ENCODE measurements at regions not wholly inside any gene's neighbourhood (a gene's known extent, or its start where the extent isn't known, plus 50 kb on each side); places are given as distances from the start of the nearest gene placed in this dataset.

DNA sequence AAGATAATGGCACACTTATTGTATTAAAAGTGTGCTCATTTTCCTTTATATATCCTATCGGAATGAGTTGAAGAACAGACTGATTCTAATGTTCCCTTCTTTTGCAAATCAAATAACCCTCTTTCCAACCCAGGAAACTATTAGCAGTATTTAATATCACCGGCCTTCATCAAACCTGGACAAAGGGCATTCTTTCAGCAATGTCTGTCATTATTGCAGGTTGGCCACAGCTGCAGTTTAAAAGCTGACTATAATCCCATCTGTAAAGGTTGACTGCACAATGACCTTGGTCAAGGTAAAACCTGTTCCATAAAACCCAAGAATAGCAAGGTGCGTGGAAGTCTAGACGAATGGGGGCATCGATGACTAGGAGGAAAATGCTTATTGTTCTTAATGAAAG lies 472.3 kb upstream of the SOX5 start (continued):
- TF ChIP-seq, protein P1, sequence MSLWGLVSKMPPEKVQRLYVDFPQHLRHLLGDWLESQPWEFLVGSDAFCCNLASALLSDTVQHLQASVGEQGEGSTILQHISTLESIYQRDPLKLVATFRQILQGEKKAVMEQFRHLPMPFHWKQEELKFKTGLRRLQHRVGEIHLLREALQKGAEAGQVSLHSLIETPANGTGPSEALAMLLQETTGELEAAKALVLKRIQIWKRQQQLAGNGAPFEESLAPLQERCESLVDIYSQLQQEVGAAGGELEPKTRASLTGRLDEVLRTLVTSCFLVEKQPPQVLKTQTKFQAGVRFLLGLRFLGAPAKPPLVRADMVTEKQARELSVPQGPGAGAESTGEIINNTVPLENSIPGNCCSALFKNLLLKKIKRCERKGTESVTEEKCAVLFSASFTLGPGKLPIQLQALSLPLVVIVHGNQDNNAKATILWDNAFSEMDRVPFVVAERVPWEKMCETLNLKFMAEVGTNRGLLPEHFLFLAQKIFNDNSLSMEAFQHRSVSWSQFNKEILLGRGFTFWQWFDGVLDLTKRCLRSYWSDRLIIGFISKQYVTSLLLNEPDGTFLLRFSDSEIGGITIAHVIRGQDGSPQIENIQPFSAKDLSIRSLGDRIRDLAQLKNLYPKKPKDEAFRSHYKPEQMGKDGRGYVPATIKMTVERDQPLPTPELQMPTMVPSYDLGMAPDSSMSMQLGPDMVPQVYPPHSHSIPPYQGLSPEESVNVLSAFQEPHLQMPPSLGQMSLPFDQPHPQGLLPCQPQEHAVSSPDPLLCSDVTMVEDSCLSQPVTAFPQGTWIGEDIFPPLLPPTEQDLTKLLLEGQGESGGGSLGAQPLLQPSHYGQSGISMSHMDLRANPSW (CRISPR knock-in tag; IDR thresholded peaks at IDR 0.05; ENCODE audit: borderline replicate concordance), result no peak
- no peak for TF ChIP-seq SIN3B (IDR thresholded peaks at IDR 0.05; ENCODE audit: low read length)

DNA sequence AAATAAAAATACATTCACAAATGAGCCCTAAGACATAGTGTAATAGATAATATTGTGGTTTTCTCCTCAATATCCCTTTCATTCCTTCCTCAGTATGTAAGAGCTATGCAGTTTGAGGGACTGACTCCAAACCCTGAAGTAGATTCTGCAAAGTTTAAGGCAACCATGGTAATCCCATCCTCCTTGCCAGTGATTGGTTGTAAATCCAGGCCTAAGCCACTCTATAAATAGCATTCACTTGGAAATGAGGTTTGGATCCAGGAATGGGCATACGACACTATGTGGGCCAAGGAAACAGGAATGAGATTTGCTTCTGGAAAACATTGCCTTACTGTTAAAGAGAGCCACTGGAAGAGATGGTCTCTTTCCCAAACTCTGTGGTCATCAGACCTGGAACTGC lies 468.7 kb upstream of the SOX5 start:
- intact Hi-C loops (cut with micrococcal nuclease; ENCODE audit: unreplicated experiment), result no loop called here
- ATAC-seq (no peak), DNase-seq (ENCODE audit: low spot score) (no peak), FAIRE-seq (no peak)
- ChIA-PET POLR2A (no interaction called here), CTCF (ENCODE audit: low intra/inter-chr PET ratio, low total read pairs) (no interaction called here)
- no peak overlapping the region for H3K27ac ChIP-seq (ENCODE audit: extremely low read length, insufficient read depth, low read length)
- no peak overlapping the region for H3K4me2 ChIP-seq (ENCODE audit: low read depth, low read length)
- no peaks in the 10 kb centered on the region for H4K20me1 ChIP-seq (ENCODE audit: insufficient read depth, low read length)
- H2AFZ ChIP-seq (ENCODE audit: low read length), result no peak overlapping the region
- no peak overlapping the region for H3K4me3 ChIP-seq (replicated peaks in 1 of 3; ENCODE audit: insufficient read depth in 1 of 3, low read depth in 2 of 3, low read length in 3 of 3)
- H3K9ac ChIP-seq (ENCODE audit: insufficient read depth, low read depth, low read length), result no peak overlapping the region
- H3K36me3 ChIP-seq (replicated peaks in 1 of 2; ENCODE audit: control insufficient read depth in 1 of 2, insufficient read depth in 2 of 2, low read length in 2 of 2), result no peaks in the 10 kb centered on the region
- H3K27me3 ChIP-seq (ENCODE audit: control insufficient read depth in 1 of 2, insufficient read depth in 2 of 2, low read length in 2 of 2), result no peaks in the 10 kb centered on the region
- H3K9me3 ChIP-seq (ENCODE audit: low read length), result no peaks in the 10 kb centered on the region
- no TSS peak for BruUV-seq (replicated peaks)
- no peaks in the 10 kb centered on the region for H3K79me2 ChIP-seq (ENCODE audit: insufficient read depth, low read length)
- 33% methylated on average over 1 of the region's 1 CpG for WGBS (ENCODE audit: low lambda C conversion rate)
- H3K4me1 ChIP-seq (ENCODE audit: insufficient read depth, low read length), result no peaks in the 10 kb centered on the region
- in situ Hi-C loops (cut with HindIII; ENCODE audit: extremely low pct_ligation_motif_present, low pct_unique_long_range_greater_than_20kb), result no loop called here
- TF ChIP-seq SCMH1 (CRISPR knock-in tag; IDR thresholded peaks at IDR 0.05; ENCODE audit: borderline replicate concordance) (no peak), NONO (IDR thresholded peaks at IDR 0.05) (no peak), NONO (CRISPR knock-in tag; conservative IDR thresholded peaks at IDR 0.05) (no peak), ZNF644 (CRISPR knock-in tag; IDR thresholded peaks at IDR 0.05; ENCODE audit: low read depth) (no peak), ZNF225 (CRISPR knock-in tag; IDR thresholded peaks at IDR 0.05) (no peak), ZFP37 (CRISPR knock-in tag; IDR thresholded peaks at IDR 0.05; ENCODE audit: borderline replicate concordance) (no peak), GATAD1 (CRISPR knock-in tag; IDR thresholded peaks at IDR 0.05) (no peak), FOXC1 (CRISPR knock-in tag; IDR thresholded peaks at IDR 0.05; ENCODE audit: borderline replicate concordance) (no peak), MIER2 (CRISPR knock-in tag; IDR thresholded peaks at IDR 0.05) (no peak), RNF219 (CRISPR knock-in tag; IDR thresholded peaks at IDR 0.05) (no peak), ZNF713 (CRISPR knock-in tag; IDR thresholded peaks at IDR 0.05) (no peak), KAT8 (CRISPR knock-in tag; IDR thresholded peaks at IDR 0.05) (no peak), RFXAP (CRISPR knock-in tag; IDR thresholded peaks at IDR 0.05; ENCODE audit: borderline replicate concordance) (no peak), ZNF674 (CRISPR knock-in tag; IDR thresholded peaks at IDR 0.05; ENCODE audit: low read depth) (no peak), CENPT (CRISPR knock-in tag; IDR thresholded peaks at IDR 0.05; ENCODE audit: low read depth) (no peak), ZNF460 (CRISPR knock-in tag; IDR thresholded peaks at IDR 0.05; ENCODE audit: borderline replicate concordance) (no peak)
- TF ChIP-seq, protein P2, sequence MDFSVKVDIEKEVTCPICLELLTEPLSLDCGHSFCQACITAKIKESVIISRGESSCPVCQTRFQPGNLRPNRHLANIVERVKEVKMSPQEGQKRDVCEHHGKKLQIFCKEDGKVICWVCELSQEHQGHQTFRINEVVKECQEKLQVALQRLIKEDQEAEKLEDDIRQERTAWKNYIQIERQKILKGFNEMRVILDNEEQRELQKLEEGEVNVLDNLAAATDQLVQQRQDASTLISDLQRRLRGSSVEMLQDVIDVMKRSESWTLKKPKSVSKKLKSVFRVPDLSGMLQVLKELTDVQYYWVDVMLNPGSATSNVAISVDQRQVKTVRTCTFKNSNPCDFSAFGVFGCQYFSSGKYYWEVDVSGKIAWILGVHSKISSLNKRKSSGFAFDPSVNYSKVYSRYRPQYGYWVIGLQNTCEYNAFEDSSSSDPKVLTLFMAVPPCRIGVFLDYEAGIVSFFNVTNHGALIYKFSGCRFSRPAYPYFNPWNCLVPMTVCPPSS (IDR thresholded peaks at IDR 0.05), result no peak

All from HepG2 (cell line).